NOMO-1 (cell line): ENCODE measurements at regions not wholly inside any gene's neighbourhood (a gene's known extent, or its start where the extent isn't known, plus 50 kb on each side); places are given as distances from the start of the nearest gene placed in this dataset.

Source experiments
- DNase-seq, 2 experiments: peaks; one replicate each; lab custom pipeline; 2025; ENCODE audit not compliant: unreplicated experiment in 2 of 2; lab: John Stamatoyannopoulos, UW

- peak; percentile 89 to 94 for DNase-seq
These were observed 353.1 kb downstream of the EFNB2 start for GRCh38 chr13:106182404-106182803.

- DNase-seq = no peak
These were observed 356.6 kb downstream of the EFNB2 start for GRCh38 chr13:106178816-106179215.

GRCh38 chr13:106177146-106177545, 358.3 kb downstream of the EFNB2 start:
- no peak for DNase-seq

DNA sequence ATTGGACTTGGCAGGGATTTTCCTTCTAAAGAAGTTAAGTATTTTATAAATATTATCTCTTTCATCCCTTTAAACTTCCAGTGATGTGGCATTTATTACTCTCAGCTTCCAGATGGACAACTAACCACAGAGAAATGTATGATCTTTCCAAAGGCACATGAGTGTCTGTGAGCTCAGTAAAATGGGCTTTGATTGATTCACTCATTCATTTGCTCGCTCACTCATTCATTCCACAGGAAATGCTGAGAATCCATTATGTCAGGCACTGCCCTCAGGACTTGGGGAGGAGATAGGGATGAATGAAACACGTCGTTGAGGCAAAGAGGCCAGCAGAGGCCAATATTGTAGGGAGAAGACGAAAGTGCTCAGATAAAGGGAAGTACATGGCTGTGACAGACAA, 359.3 kb downstream of the EFNB2 start:
- peak; percentile 6 to 47 for DNase-seq

DNA sequence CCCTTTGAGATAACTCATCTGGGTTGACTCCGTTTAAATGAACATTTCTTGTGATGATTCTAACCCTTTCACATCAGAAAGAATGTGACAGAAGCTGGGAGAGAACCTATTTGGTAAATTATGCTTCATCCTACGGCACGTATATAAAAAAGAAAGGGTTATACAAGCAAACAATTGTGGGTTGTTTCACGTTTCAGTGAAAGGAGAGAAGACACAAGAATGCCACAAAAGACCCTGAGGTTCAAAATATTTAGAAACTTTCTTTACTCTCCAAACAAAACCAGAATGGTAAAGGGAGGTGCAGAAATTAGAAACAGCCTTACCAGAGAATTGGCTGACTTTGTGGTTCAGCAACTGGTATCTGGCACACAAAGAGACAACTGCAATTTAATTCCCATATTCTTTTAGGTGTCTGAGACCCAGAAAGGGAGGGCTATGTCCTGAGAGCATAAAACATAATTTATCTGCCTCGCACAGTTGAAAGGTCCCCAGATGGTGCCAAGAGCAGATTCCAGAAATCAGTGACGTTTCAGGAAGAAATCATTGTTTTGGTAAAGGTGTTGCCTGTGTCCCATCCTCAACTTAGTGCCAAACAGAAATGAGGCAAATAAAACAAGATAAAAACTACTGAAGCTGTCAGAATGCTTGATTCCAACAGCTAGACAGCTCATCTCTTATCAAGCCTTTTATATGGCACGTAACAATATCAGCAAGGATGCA, 361.4 kb downstream of the EFNB2 start:
- no peak for DNase-seq

GRCh38 chr13:106173346-106173745, 362.1 kb downstream of the EFNB2 start:
- no peak for DNase-seq

GRCh38 chr13:106172176-106172905, 363.1 kb downstream of the EFNB2 start:
- no peak for DNase-seq

DNA sequence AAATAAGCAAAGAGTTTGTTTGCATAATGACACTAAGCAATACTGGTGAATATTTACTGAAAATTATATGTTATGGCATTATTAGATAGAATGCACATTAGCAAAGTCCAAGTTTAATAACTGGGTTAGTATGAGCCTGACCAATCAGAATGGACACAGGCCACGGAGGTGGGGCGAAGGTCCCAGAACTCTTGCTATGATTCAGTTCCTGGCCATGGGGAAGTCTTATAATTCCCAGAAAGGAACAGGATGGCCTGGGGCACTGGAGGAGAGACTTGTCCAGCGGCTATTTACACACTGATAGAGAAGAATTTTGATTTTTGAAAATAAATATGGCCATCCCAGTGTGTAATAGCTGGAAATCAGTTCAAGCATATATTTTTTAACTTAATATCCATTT, 372.0 kb downstream of the EFNB2 start:
- no peak for DNase-seq

GRCh38 chr13:106161146-106161545, 374.3 kb downstream of the EFNB2 start:
- no peak for DNase-seq

- DNase-seq = no peak
These were observed 375.9 kb downstream of the EFNB2 start for GRCh38 chr13:106159295-106160195.

DNA sequence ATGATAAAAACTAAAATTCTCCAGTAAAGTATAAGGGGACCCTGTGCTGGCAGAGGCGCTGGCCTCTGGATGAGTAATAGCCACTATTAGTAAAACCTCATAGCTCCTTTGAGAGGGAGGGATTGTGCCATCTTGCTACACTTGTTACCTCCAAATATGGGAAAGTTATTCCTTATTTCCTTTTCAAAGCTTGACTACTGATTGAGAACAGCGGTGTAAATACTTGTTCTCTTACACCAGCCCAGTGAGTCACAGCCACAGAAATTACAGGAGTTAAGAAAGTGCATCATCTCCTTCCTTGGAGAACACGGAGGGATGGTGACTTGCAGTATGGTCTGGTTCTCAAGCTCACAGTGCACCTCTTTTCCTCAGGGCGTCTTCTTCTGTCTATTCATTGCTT, 379.0 kb downstream of the EFNB2 start:
- no peak for DNase-seq

- no peak for DNase-seq
These were observed 380.1 kb downstream of the EFNB2 start for GRCh38 chr13:106155411-106155810.

DNA sequence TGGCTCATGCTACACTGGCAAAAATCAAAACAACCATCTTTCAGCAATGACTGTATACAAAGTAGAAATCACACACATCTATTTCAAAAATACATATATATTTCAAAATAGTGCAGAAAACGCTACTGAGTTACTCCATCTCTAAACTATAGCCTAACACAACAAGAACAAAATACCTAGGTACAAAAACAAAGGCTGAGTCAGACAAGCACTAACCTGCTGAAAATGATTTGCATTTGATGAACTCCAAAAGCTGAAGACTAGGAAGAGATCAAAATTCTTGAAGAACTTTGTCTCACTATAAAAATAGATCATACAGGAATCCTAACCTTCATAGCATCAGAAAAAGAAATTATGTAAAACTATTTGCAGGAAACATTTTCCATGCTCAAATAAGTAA, 381.6 kb downstream of the EFNB2 start:
- no peak for DNase-seq

DNA sequence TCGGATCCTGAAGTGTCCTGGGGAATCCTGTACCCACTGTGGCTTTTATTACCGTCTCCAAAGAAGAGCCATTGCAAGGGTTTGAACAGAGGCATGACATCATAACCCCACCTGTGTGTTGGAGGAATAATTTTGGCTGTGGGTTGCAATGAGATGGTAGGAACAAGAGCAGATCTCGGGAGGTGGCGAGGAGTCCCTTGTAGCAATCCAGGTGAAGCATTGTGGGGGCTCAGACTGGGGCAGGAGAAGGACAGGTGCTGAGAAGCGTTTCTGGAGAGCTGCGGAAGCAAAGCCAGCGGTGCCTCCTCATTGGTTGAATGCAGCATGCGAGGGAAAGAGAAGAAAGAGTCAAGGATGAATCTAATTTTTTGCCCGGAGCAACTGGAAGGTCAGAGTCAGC, 382.4 kb downstream of the EFNB2 start:
- DNase-seq = no peak

- DNase-seq = no peak
These were observed 383.4 kb downstream of the EFNB2 start for GRCh38 chr13:106152047-106152446.

DNA sequence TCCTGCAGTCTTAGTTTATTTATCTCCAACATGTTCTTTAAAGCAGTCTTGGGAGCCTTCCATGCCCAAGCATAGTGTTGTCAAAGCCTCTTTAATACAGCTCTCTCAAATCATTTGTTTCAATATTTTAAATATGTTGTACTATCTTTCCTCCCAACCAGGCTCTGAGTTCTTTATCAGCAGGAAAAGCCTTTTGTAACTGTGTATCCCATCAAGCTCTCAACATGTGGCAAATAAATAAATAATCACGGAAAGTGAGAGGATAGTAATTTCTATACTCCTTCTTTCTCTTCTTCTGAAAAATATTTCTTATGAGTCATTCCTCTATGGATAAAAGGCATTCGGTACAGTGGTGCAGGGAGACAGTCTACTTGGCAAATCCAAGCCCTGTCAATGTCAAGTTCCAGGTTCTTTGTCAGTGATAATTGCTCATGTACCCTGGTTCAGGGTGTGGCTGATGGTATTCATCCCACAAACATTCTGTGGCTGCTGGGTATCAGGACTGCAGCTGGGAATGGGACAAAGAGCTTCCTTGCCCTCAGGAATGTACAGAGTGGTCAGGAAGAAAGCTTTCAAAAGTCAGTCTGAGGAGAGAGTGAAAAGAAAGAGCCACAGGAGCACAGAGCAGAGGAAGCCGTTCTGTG, 384.3 kb downstream of the EFNB2 start:
- no peak for DNase-seq

DNA sequence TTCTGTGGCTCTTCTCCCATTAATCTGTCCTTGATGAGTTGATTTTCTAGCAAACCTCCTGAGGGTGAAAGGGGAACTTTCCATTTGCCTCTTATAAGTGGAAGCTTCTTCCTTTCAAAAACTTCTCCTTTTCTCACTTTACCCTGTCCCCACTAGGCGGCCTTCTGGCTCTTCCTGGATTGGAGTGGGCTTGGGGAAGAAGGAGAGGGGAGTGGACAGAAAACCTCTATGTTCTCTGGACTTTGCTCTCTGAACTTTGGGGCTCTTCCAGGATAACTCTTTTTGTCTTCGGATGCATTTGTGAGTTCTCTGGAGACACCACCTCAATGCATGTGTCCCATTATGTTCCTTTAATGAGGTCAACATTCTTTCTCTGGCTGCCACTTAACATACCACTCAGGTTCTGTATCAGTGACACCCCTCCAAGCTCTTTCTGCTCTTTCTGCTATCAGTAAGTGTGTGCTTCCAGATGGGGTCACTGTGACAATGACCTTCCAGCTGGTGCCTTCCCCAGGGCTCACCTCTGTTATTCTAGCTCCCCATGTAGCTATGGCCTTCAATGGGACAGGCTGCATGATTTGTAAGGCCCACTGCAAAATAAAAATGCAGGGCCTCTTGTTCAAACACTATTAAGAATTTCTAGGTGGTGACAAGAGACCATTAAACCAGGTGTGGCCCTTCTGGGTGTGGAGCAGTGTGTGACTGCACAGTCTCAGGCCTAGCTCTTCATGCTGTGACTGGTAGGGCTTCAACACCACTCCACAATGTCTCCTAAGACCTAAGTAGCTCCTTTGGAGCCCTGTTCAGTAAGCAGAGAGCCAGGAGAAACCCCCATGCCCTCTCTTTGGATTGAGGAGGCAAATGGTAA, 389.2 kb downstream of the EFNB2 start:
- DNase-seq = peak in 1 of 2 experiments; percentile 9

DNA sequence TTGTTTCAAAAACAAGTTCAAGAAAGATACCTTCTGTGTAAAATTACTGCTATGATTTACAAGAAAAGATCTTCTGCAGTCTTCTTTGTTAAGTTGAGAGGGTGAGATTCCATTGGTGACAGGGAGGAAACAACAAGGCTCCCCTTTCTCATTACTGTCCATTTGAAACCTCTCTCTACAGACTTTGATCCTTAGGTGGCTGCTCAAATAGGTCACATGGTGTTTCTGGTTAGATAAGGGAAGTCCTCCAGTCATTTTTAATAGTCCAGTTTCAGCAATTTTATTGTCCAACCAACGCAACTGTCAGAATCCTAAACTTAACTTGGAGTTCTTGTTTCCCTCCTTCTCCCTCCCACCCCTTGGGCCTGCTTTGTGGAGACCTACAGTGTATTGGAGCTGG, 390.4 kb downstream of the EFNB2 start:
- DNase-seq = no peak

DNA sequence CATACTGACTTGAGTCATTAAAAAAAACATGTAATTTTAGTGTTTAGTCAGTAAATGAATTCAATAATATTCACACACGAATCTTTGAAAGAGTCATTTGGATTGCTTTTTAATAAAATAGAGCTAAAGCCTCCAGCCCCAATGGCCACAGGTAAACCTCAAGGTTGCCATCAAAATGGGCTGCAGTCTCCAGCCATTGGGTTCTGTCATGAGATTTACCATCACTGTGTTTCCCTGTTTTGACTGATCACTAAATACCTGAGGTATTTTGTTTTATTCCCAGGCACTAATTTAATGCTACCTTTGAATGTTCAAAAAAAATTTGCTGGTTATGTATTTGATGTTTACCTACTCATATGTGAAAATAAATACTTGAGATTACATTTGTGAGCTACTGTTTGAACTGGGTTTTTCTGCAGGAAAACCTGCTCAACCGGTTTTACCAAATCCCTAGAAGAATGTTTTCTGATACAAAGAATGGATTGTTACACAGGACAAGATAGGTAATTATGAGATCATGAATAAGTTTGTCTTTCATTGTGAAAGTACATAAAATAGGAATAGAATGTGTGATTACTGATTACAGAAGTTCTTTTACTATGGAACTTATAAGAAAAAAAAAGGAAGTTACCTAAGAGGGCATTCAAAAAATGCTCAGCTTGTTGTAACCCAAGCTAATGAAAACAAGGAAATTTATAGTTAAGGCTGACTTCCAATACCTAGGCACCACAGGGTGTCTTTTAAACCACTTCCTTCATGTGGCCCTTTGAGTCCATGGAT, 391.3 kb downstream of the EFNB2 start:
- DNase-seq = peak; percentile 11 to 71
